ENCODE measurements at regions not wholly inside any gene's neighbourhood (a gene's known extent, or its start where the extent isn't known, plus 50 kb on each side); places are given as distances from the start of the nearest gene placed in this dataset.

GRCh38 chr4:43886196-43886595 is 562.4 kb downstream of the KCTD8 start:
- TF ChIP-seq, protein P1, sequence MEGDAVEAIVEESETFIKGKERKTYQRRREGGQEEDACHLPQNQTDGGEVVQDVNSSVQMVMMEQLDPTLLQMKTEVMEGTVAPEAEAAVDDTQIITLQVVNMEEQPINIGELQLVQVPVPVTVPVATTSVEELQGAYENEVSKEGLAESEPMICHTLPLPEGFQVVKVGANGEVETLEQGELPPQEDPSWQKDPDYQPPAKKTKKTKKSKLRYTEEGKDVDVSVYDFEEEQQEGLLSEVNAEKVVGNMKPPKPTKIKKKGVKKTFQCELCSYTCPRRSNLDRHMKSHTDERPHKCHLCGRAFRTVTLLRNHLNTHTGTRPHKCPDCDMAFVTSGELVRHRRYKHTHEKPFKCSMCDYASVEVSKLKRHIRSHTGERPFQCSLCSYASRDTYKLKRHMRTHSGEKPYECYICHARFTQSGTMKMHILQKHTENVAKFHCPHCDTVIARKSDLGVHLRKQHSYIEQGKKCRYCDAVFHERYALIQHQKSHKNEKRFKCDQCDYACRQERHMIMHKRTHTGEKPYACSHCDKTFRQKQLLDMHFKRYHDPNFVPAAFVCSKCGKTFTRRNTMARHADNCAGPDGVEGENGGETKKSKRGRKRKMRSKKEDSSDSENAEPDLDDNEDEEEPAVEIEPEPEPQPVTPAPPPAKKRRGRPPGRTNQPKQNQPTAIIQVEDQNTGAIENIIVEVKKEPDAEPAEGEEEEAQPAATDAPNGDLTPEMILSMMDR (tag by site-specific recombination; IDR thresholded peaks at IDR 0.05) = no peak
- TF ChIP-seq, protein P2, sequence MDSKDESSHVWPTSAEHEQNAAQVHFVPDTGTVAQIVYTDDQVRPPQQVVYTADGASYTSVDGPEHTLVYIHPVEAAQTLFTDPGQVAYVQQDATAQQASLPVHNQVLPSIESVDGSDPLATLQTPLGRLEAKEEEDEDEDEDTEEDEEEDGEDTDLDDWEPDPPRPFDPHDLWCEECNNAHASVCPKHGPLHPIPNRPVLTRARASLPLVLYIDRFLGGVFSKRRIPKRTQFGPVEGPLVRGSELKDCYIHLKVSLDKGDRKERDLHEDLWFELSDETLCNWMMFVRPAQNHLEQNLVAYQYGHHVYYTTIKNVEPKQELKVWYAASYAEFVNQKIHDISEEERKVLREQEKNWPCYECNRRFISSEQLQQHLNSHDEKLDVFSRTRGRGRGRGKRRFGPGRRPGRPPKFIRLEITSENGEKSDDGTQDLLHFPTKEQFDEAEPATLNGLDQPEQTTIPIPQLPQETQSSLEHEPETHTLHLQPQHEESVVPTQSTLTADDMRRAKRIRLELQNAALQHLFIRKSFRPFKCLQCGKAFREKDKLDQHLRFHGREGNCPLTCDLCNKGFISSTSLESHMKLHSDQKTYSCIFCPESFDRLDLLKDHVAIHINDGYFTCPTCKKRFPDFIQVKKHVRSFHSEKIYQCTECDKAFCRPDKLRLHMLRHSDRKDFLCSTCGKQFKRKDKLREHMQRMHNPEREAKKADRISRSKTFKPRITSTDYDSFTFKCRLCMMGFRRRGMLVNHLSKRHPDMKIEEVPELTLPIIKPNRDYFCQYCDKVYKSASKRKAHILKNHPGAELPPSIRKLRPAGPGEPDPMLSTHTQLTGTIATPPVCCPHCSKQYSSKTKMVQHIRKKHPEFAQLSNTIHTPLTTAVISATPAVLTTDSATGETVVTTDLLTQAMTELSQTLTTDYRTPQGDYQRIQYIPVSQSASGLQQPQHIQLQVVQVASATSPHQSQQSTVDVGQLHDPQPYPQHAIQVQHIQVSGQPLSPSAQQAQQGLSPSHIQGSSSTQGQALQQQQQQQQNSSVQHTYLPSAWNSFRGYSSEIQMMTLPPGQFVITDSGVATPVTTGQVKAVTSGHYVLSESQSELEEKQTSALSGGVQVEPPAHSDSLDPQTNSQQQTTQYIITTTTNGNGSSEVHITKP (tag by site-specific recombination; IDR thresholded peaks at IDR 0.05) = no peak
- TF ChIP-seq ZBTB21 (tag by site-specific recombination; IDR thresholded peaks at IDR 0.05) = no peak
- no peak for TF ChIP-seq ZNF354C (tag by site-specific recombination; IDR thresholded peaks at IDR 0.05; ENCODE audit: borderline replicate concordance, low read depth)
- no peak for TF ChIP-seq ZFP3 (tag by site-specific recombination; IDR thresholded peaks at IDR 0.05; ENCODE audit: low read depth)
